ENCODE measurements at regions not wholly inside any gene's neighbourhood (a gene's known extent, or its start where the extent isn't known, plus 50 kb on each side); places are given as distances from the start of the nearest gene placed in this dataset.
A peak's percentile ranks its signal among the peaks of the same experiment; 100 is the strongest.
"Not testable (repeated sequence)": the region's sequence is repeated elsewhere in the genome, so short reads cannot be mapped to it uniquely, and the experiment has no call there.

- DNase-seq = not testable (repeated sequence)
Measured at GRCh38 chr5:34189246-34189645, 146.2 kb upstream of the C1QTNF3 start.

DNA sequence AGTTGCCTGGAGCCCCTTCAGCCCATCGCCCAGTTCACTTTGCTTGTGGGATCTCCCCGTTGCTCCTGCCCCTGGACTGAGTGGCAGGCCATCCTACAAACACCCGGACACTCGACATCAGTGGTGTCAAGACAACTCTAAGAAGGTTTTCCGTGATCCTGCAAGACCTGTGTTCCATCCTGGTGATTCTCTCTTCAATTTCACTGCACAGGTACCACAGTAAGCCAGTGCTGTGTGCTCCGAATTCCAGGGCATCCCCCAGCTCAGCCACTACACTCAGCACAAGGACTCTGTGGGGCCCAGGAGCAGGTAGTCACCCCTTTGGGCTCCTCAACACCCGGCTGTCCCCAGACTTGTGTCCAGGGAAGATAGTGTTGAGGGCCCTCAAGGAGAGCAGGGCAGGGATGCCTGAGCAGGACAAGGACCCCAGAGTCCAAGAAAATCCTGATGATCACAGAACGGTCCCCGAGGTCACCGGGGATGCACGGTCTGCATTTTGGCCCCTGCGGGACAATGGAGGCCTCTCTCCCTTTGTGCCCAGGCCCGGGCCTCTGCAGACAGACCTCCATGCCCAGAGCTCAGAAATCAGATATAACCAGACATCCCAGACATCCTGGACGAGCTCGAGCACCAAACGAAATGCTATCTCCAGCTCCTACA lies 146.9 kb upstream of the C1QTNF3 start:
- DNase-seq = not testable (repeated sequence)

- DNase-seq = not testable (repeated sequence)
Measured at GRCh38 chr5:34190466-34190865, 147.5 kb upstream of the C1QTNF3 start.

GRCh38 chr5:34191279-34191744 lies 148.3 kb upstream of the C1QTNF3 start:
- DNase-seq = peak in 1 of 2 donors; percentile 1

- peak in 1 of 2 donors; percentile 4 for DNase-seq
Measured at GRCh38 chr5:34192064-34192922, 149.3 kb upstream of the C1QTNF3 start.

- not testable (repeated sequence) for DNase-seq
Measured at GRCh38 chr5:34192923-34193262, 149.9 kb upstream of the C1QTNF3 start.

GRCh38 chr5:34193297-34193696 lies 150.3 kb upstream of the C1QTNF3 start:
- DNase-seq = not testable (repeated sequence)

DNA sequence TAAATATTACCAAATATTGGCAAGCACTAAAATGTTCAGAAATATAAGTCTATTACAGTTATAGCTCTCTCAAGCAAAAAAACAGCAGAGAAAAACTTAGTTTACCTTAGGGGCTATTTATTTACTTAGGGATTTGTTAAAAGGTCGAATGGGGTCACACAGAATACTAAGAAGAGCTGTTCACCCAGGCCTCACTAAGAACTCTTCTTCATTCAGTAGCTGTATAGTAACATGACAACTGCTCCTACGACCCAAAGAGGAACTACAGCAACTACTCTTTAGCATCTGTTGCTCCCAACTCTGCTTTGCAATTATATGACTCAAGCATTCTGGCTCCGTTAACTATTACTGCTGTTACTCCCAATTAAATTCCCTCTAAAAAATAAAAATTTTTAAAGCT lies 150.8 kb upstream of the C1QTNF3 start:
- not testable (repeated sequence) for DNase-seq

DNA sequence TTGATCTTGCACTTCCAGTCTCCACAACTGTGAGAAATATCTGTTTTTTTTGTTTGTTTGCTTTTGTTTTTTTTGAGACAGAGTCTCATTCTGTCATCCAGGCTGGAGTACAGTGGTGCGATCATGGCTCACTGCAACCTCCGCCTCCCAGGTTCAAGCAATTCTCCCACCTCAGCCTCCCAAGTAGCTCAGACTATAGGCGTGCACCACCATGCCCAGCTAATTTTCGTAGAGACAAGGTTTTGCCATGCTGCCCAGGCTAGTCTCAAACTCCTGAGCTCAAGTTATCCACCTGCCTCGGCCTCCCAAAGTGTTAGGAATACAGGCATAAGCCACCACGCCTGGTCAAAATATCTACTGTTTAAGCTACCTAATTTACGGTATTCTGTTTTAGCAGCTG lies 153.1 kb upstream of the C1QTNF3 start:
- DNase-seq = not testable (repeated sequence)

GRCh38 chr5:34205347-34205746 lies 162.3 kb upstream of the C1QTNF3 start:
- DNase-seq = peak; percentile 22 to 37

- not testable (repeated sequence) for DNase-seq
Measured at GRCh38 chr5:34217386-34217785, 174.4 kb upstream of the C1QTNF3 start.

DNA sequence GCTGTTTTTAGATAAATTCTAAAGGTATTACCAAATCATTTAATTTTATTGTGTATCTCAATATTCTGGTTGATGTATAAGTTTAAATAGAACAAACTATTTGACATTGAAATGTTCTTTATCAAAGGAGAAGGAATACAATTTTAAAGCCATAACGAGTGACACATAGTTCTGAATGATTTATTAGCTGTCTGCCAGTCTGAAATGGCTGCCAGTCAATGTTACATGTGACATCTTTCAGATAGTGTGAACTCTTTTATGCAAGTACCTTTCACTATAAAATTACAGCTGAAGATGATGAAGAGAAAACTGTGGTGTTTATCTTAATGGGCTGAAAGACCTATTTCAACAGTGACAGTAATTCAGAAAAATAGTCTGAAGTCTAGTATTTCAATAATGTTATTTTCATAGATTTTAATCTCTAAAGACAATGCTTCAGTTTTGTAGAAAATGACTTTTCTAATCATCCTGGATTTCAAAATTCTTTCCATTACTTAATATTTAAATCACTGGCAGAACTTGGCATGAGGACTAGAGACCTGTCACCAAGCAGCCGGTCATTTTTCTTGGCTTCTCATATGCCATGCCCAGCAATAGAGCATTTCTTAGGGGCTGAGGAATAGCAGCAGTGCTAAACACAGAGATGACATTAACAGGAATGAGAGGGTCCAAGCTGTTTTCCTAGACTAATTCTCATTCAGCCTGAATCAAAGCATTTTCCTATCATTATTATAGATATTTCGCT lies 178.5 kb upstream of the C1QTNF3 start:
- DNase-seq = not testable (repeated sequence)

DNA sequence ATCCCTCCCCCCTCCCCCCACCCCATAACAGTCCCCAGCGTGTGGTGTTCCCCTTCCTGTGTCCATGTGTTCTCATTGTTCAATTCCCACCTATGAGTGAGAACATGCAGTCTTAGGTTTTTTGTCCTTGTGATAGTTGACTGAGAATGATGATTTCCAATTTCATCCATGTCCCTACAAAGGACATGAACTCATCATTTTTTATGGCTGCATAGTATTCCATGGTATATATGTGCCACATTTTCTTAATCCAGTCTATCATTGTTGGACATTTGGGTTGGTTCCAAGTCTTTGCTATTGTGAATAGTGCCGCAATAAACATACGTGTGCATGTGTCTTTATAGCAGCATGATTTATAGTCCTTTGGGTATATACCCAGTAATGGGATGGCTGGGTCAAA lies 180.1 kb upstream of the C1QTNF3 start:
- DNase-seq = not testable (repeated sequence)

GRCh38 chr5:34230402-34230801 lies 187.4 kb upstream of the C1QTNF3 start:
- not testable (repeated sequence) for DNase-seq

DNA sequence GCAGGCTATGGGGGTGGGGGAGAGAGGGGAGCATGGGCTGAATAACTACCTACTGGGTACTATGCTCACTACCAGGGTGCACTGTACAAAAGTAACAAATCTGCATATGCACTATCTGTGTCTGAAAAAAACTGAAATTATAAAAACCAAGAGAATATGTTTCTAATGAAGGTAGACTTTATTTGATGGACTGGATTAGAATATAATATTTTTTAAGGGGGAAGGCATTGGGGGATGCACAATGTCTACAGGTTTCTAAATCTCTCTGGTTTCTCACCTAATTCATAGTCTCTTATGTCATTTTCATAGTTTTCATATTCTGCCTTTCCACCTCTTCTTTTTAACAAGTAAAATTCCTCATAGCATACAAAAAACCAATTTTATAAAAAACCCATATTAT lies 200.8 kb upstream of the C1QTNF3 start:
- DNase-seq = not testable (repeated sequence)

GRCh38 chr5:34244281-34245031 lies 201.4 kb upstream of the C1QTNF3 start:
- DNase-seq = peak; percentile 7 to 45

DNA sequence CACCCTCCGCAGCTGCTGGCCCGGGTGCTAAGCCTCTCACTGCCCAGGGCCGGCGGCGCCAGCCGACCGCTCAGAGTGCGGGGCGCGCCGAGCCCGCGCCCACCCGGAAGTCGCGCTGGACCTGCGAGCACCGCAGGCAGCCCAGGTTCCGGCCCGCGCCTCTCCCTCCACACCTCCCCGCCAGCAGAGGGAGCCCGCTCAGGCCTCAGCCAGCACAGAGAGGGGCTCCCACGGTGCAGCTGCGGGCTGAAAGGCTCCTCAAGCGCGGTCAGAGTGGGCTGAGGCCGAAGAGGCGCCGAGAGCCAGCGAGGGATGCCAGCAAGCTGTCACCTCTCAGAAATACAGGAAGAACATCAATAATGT lies 202.0 kb upstream of the C1QTNF3 start:
- not testable (repeated sequence) for DNase-seq

DNA sequence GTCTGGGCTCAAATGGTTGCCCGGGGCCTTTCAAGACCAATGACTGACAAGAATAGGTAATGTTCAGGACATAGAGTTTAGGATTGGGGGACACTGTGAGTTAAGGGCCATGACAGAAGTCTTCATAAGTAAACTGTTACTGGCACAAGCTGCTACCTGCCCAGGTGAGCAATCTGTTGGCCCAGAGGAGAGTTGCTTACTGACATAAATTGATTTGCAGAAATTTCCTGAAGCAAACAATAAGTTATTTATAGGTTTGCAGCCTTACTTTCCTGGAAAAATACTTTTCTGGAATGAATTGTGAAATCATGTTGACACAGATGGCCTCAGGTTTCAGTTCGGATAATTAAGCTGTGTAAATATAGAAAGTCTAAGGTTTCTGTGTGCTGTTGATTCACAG lies 202.8 kb upstream of the C1QTNF3 start:
- peak in 1 of 2 donors; percentile 2 for DNase-seq

- DNase-seq = not testable (repeated sequence)
Measured at GRCh38 chr5:34258598-34258997, 215.6 kb upstream of the C1QTNF3 start.

GRCh38 chr5:34261020-34261419 lies 218.0 kb upstream of the C1QTNF3 start:
- not testable (repeated sequence) for DNase-seq

- not testable (repeated sequence) for DNase-seq
Measured at GRCh38 chr5:34266151-34266550, 223.1 kb upstream of the C1QTNF3 start.

DNA sequence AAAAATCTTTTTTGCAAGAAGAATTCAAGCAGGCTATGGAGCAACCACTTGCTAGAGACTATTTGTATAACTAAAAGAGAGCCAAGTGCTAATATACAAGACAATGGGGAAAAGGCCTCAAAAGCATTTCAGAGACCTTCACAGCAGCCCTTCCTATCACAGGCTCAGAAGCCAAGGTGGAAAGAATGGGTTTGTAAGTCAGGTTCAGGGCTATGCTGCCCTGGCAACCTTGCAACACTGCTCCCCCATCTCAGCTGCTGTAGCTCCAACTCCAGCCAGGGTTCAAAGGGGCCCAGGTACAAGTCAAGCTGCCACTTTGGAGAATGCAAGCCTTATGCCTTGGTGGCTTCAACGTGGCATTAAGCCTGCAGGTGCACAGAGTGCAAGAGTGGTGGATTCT lies 253.7 kb upstream of the C1QTNF3 start:
- DNase-seq = not testable (repeated sequence)

Measured in inflammatory macrophage (primary cell).